Thymus (tissue), 11 donors: ENCODE measurements at regions not wholly inside any gene's neighbourhood (a gene's known extent, or its start where the extent isn't known, plus 50 kb on each side); places are given as distances from the start of the nearest gene placed in this dataset.

Experiments used
- DNase-seq, 9 donors: peaks; one replicate each; pipeline ENCODE4 v3.0.0-alpha.2; 2013; ENCODE audit warnings: low spot score in 9 of 9, low read depth in 6 of 9, missing footprints in 1 of 9
- H3K27ac ChIP-seq, 2 donors: one replicate each; pipeline ENCODE4 v1.5.1; 2013; ENCODE audit warnings: control low read depth in 1 of 2, low read depth in 1 of 2, low read length in 1 of 2, mild to moderate bottlenecking in 1 of 2, moderate library complexity in 1 of 2
- H3K27me3 ChIP-seq, 2 donors: one replicate each; pipeline ENCODE4 v1.5.1; 2013; ENCODE audit warnings: low read length in 1 of 2; ENCODE audit not compliant: control insufficient read depth in 2 of 2, insufficient read depth in 1 of 2
- H3K36me3 ChIP-seq, 2 donors: one replicate each; pipeline ENCODE4 v1.5.1; 2013; ENCODE audit warnings: low read length in 1 of 2, mild to moderate bottlenecking in 1 of 2, moderate library complexity in 1 of 2; ENCODE audit not compliant: control insufficient read depth in 2 of 2, insufficient read depth in 2 of 2
- H3K4me1 ChIP-seq, 2 donors: one replicate each; pipeline ENCODE4 v1.5.1; 2013; ENCODE audit warnings: low read length in 2 of 2; ENCODE audit not compliant: control insufficient read depth in 2 of 2, insufficient read depth in 2 of 2
- H3K4me3 ChIP-seq, 2 donors: one replicate each; pipeline ENCODE4 v1.5.1; 2013; ENCODE audit warnings: low read length in 2 of 2, control low read depth in 1 of 2, mild to moderate bottlenecking in 1 of 2
- H3K9me3 ChIP-seq, 2 donors: one replicate each; pipeline ENCODE4 v1.5.1; 2013; ENCODE audit warnings: low read length in 1 of 2, mild to moderate bottlenecking in 1 of 2; ENCODE audit not compliant: control insufficient read depth in 2 of 2, insufficient read depth in 1 of 2
- WGBS: extraction: QIAGEN DNeasy Blood & Tissue Kit; methylation state at CpG from one replicate; pipeline ENCODE4 v1.1.7; 2013; 5-methylcytosine and 5-hydroxymethylcytosine counted together
- donor health status: healthy.

GRCh38 chr5:44613936-44614335, 194.8 kb upstream of the MRPS30 start:
- Histone ChIP-seq H3K4me1 (no peaks in the 10 kb centered on the region), H3K27ac (no peak overlapping the region), H3K9me3 (no peaks in the 10 kb centered on the region), H3K36me3 (no peaks in the 10 kb centered on the region), H3K27me3 (no peaks in the 10 kb centered on the region), H3K4me3 (no peak overlapping the region)
- DNase-seq, result no peak
- WGBS, result 99% methylated on average over 1 of the region's 1 CpG

DNA sequence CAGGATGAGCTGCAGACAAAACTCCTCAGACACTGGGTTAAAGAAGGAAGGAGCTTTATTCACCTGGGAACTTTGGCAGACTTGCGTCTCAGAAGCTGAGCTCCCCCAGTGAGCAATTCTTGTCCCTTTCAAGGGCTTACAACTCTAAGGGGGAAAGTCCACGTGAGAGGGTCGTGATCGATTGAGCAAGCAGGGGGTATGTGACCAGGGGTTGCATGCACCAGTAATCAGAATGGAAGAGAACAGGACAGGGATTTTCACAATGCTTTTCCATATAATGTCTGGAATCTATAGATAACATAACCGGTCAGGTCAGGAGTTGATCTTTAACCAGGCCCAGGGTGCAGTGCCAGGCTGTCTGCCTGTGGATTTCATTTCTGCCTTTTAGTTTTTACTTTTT, 202.8 kb upstream of the MRPS30 start:
- Histone ChIP-seq H3K36me3 (no peaks in the 10 kb centered on the region), H3K27ac (no peak overlapping the region)
- 95% methylated on average over 5 of the region's 5 CpGs for WGBS

DNA sequence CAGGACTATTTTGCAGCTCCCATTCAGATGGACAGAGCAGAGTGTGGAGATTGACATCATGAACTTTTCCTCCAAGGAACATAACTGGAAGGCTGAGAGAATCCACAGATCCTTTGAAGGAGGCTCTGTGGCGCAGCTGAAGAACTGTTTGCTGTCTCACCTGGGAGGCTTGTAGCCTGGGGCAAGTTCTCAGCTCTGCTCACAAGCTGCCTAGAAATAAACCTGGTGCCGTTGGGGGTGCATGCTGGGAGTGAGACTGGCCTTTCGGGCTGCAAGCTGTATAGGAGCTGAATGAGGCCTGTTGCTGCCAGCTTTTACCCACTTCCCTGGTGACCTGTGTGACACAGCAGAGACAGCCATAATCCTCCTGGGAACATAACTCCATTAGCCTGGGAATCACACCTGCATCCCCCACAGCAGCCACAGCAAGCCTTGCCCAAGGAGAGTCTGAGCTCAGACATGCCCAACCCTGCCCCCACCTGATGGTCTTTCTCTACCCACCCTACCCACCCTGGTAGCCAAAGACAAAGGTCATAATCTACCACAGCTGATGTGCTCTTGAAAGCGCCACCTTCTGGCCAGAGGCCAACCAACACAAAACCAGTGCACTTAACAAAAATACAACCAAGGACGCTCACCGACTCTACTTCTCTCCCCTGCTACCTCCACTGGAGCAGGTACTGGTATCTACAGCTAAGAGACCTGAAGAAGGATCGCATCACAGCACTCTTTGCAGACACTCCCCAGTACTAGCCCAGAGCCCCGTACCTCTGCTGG, 205.1 kb upstream of the MRPS30 start:
- Histone ChIP-seq H3K4me1 (no peaks in the 10 kb centered on the region), H3K4me3 (no peak overlapping the region), H3K27ac (no peak overlapping the region), H3K27me3 (no peaks in the 10 kb centered on the region), H3K9me3 (no peaks in the 10 kb centered on the region), H3K36me3 (no peaks in the 10 kb centered on the region)
- WGBS, result 76% methylated on average over 8 of the region's 8 CpGs
- no peak for DNase-seq

More for the DNA sequence above, 202.8 kb upstream of the MRPS30 start:
- Histone ChIP-seq H3K9me3 (no peaks in the 10 kb centered on the region), H3K27me3 (no peaks in the 10 kb centered on the region), H3K4me3 (no peak overlapping the region), H3K4me1 (no peaks in the 10 kb centered on the region)
- DNase-seq, result no peak

DNA sequence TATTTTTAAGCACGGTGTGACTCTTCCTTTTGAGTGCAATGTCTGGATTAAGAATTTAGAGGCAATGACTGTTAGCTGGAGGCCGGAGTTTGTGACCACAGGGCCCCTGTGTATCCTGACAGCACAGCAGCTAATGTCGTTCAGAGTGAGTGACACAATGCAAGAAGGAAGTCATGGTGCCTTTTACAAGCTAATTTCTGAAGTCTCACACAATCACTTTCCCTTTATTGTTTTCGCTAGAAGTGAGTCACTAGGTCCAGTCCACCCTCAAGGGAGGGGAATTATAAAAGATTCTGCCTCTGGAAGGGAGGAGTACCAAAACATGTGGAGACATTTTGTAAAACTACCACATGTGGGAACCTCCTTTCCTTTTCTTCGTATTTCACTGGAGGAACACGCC, 185.5 kb upstream of the FGF10 start:
- Histone ChIP-seq H3K4me1 (no peaks in the 10 kb centered on the region), H3K27me3 (no peaks in the 10 kb centered on the region), H3K9me3 (no peaks in the 10 kb centered on the region), H3K36me3 (no peaks in the 10 kb centered on the region), H3K27ac (no peak overlapping the region), H3K4me3 (no peak overlapping the region)
- DNase-seq, result no peak
- WGBS, result 49% methylated on average over 6 of the region's 6 CpGs

- Histone ChIP-seq H3K9me3 (no peaks in the 10 kb centered on the region), H3K27me3 (no peaks in the 10 kb centered on the region), H3K4me1 (no peaks in the 10 kb centered on the region), H3K27ac (no peak overlapping the region), H3K4me3 (no peak overlapping the region), H3K36me3 (no peaks in the 10 kb centered on the region)
- DNase-seq, result no peak
- WGBS, result 99% methylated on average over 1 of the region's 1 CpG
Measured at GRCh38 chr5:44568519-44568918, 179.3 kb upstream of the FGF10 start.

DNA sequence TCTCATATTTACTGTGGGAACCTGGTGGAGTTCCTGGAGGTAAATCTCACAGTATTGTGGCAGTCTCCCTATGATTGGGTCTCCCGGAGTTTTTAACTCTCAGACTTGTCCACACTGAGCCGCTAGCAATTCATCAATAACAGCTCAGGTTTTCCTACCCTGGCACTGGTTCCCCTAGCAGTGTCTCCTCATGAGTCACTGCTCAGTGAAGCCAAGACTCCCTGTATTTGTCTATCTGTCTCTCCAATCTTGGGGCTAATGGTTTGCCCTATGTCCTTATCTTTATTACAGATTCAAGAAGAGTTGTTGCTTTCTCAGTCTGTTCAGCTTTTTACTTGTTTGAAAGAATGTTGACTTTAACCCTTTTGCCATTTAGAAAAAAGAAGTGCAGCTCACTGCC, 176.7 kb upstream of the FGF10 start:
- Histone ChIP-seq H3K27ac (no peak overlapping the region), H3K36me3 (no peaks in the 10 kb centered on the region), H3K9me3 (no peaks in the 10 kb centered on the region), H3K27me3 (no peaks in the 10 kb centered on the region), H3K4me3 (no peak overlapping the region), H3K4me1 (no peaks in the 10 kb centered on the region)
- DNase-seq, result no peak
- WGBS, result 91% methylated on average over 2 of the region's 2 CpGs

DNA sequence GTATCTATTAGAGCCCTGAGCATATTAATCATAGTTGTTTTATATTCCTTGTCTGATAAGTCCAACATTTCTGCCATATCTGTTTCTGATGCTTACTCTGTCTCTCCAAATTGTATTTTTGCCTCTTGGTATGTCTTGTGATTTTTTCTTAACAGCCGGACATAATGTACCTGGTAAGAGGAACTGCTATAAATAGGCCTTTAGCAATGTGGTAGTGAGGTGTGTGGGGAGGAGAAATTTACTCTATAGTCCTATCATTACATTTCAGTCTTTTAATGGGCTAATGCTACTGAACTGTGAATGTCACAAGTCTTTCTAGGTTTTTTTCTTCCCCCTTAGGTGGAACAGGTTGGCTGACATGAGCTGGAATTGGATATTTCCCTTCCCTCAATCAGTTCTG, 176.1 kb upstream of the FGF10 start:
- no peaks in the 10 kb centered on the region for H3K36me3 ChIP-seq
- 40% methylated on average over 1 of the region's 1 CpG for WGBS
- H3K27ac ChIP-seq, result no peak overlapping the region
- no peaks in the 10 kb centered on the region for H3K4me1 ChIP-seq
- H3K9me3 ChIP-seq, result no peaks in the 10 kb centered on the region
- no peaks in the 10 kb centered on the region for H3K27me3 ChIP-seq
- H3K4me3 ChIP-seq, result no peak overlapping the region
- DNase-seq, result no peak

GRCh38 chr5:44546286-44546685, 157.1 kb upstream of the FGF10 start:
- WGBS, result 95% methylated on average over 2 of the region's 2 CpGs
- H3K27me3 ChIP-seq, result no peaks in the 10 kb centered on the region
- no peak for DNase-seq
- no peak overlapping the region for H3K4me3 ChIP-seq
- H3K27ac ChIP-seq, result no peak overlapping the region
- no peaks in the 10 kb centered on the region for H3K4me1 ChIP-seq
- H3K9me3 ChIP-seq, result no peaks in the 10 kb centered on the region
- no peaks in the 10 kb centered on the region for H3K36me3 ChIP-seq

- DNase-seq, result no peak
- Histone ChIP-seq H3K27me3 (no peaks in the 10 kb centered on the region), H3K27ac (no peak overlapping the region), H3K36me3 (no peaks in the 10 kb centered on the region), H3K4me1 (no peaks in the 10 kb centered on the region), H3K9me3 (no peaks in the 10 kb centered on the region), H3K4me3 (no peak overlapping the region)
Measured at GRCh38 chr5:44543511-44543910, 154.3 kb upstream of the FGF10 start.
